ENCODE measurements at regions not wholly inside any gene's neighbourhood (a gene's known extent, or its start where the extent isn't known, plus 50 kb on each side); places are given as distances from the start of the nearest gene placed in this dataset.

- TF ChIP-seq CTCF (IDR thresholded peaks at IDR 0.05) = no peak
- TF ChIP-seq EZH2 (IDR thresholded peaks at IDR 0.05) = no peak
These were observed 277.0 kb downstream of the ACTR3B start for GRCh38 chr7:153036396-153037063.

Measured in neural progenitor cell (in vitro differentiated cells).